Nucleus accumbens (tissue), 56 donors: ENCODE measurements at regions not wholly inside any gene's neighbourhood (a gene's known extent, or its start where the extent isn't known, plus 50 kb on each side); places are given as distances from the start of the nearest gene placed in this dataset.
"Not testable (repeated sequence)": the region's sequence is repeated elsewhere in the genome, so short reads cannot be mapped to it uniquely, and the experiment has no call there.

Source experiments
- DNase-seq, 56 donors: peaks; one replicate each; lab custom pipeline; 2025; lab: John Stamatoyannopoulos, UW

DNA sequence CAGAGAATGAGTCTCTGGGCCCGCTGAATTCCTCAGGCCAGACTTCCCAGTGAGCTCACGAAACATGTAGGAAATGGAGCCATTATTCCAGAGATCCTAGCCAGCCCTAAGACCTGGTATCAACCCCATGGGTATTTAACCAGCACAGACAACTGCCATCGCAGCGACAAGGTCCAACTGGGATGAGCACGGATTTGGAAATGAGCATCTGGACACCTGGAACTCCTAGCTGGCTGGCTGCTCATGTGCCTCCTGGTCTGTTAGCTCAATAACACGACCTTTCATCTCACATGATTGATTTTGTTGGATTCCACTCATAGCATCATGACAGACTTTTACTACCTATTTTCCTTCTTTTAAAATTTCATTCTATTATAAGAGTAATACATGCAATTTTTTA, 51.0 kb downstream of the POU3F3 start:
- no peak for DNase-seq

DNA sequence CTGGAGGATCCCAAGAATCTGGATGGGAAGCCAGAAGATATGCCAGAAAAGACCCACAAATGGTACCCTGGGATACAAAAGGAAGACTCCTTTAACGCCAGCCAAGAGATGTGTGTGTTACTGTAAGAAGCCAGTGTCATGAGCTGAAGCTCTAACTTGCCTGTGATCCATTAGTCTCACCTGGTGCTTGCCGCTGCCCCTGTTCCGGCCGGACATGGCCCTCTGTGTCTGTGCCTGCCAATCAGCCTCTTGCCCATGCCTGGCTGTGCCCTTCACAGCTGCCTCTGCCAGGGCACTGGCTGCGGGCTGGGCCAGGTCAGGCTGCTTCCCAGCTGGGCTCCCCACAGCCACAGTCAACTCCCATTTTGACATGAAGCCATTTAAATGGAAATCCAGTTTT, 55.4 kb downstream of the POU3F3 start:
- no peak for DNase-seq

DNA sequence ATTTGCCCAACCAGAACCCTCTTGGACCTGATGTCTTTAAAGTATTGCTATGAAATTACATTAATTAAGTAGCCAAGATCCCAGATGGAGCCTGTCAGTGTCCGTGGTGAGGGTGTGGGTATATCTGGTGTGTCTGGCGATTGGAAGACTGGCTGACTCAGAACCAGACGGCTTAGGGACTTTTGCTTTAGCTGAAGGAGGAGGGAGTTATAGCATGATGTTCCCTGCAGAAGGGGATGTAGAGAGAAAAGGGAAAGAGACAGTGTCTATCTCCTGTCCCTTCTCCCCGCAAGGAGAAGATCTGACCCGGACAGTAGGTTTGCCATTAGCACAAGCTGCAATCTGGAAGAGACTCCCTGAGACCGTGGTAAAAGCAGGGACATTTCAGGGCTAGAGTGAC, 60.6 kb downstream of the POU3F3 start:
- no peak for DNase-seq

DNA sequence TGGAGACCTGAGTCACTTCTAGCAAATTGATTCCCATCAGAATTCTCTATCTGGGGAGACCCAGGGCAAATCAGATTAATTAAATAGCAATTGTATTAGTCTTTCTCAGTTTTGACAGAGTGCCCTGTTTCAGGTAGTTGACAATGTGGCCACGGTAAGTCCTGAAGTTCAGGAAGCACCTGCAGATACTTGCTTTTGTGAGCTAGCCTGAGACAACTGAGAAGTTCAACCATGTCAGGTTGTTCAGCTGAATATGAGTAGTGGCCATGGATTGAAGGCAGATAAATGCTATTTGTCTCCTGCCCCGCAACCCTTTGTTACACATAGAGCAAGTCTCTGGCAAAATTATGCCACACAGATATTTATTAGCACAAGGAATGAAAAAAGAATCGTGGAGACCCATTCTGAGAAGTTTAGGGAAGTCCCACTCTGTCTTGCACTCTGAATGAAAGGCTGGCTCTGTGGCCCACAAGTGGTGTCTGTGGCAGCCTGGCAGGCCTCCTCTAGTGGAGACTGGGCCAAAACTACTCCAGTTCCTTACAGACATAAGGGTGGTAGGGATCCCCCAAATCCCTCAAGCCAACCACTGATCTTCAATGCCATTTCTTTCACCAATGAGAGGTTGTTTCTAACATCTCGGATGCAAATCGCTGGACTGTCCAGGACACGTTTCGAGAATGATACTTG, 61.3 kb downstream of the POU3F3 start:
- DNase-seq, result no peak

DNA sequence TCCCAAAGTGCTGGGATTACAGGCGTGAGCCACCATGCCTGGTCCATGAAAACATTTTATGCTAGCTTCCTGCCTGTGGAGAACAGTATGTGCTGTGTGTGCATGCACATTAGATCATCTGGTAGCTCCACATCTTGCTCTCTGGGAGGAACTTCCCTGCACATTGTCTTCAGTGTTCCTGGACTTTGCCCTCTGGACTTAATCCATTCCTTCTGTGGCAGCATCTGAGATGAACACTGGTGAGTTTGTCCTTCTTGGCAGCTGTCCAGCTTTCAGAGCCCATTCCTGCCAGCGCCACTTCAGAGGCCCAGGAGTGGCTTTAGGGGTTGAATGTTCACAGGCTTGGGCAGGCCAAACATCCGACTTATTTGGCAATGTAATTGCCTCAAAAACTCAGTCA, 65.2 kb downstream of the POU3F3 start:
- DNase-seq, result peak in 1 of 56 donors; percentile 15

DNA sequence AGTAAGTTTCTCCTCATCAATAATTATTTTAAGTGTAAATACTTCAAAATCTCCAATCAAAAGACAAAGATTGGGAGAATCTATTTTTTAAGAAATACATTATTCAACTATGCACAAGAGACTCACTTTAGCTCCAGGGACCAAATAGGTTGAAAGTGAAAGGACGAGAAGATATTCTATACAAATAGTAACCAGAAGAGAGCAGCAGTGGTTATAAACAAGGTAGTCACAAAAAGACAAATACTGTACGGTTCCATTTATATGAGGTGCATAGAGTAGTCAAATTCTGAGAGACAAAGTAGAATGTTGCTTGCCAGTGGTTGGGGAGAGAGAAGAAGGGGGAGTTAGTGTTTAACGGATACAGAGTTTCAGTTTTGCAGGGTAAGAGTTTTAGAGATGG, 69.8 kb downstream of the POU3F3 start:
- no peak for DNase-seq

DNA sequence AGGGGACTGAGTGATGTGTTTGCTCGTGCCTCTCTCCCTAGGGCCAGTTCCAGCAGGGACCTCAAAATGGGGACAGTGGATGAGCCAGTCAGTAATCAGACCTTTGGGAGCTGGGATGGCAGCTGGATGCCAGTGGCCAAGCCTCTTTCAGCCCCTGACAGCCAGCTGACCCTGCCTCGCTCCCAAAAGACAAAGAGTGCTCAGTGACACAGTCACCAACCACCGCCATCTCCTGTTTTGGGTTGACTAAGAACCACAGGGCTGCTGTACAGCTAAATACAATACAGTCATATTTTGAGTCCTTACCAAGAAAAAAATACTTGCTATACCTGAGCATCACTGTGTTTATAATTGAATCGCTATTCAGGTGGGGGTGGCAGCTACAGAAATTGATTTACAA, 75.7 kb downstream of the POU3F3 start:
- peak in 39 of 56 donors; percentile 10 to 75 (median 43) for DNase-seq

DNA sequence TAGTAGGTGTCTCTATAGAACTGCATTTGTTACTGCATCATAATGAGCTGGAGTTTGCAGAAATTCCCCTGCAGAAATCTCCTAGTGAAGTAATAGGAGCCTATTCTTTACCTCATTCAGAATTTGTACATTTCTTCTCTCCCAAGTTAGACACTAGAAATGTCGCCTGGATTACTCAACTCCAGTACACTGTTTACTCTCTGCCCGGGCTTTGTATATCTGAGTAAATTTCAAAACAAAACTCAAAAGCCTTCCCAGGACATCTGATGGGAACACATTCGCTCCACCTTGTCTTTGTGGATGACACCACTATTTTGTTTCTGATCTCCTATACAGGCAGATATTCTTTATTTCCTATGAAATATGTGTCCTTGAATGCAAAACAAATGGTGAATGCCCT, 76.8 kb downstream of the POU3F3 start:
- DNase-seq, result no peak

DNA sequence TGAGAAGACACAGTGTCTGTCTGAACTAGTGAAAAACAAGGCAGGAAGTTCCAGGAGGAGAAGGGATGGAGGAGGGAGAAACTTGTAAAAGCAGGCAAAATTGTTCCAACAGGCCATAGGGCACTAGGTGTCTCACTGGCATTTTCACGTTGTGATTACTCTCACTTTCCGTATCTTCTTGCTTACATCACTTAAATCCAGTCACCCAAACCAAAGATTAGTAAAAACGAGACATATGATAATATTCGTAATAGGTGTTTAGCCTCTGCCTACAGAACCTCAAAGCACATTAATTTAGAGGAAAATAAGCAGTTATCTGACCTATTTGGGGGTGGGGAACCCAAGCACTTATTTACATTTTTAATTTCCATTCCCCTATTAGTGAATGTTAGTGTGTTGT, 78.3 kb downstream of the POU3F3 start:
- no peak for DNase-seq

DNA sequence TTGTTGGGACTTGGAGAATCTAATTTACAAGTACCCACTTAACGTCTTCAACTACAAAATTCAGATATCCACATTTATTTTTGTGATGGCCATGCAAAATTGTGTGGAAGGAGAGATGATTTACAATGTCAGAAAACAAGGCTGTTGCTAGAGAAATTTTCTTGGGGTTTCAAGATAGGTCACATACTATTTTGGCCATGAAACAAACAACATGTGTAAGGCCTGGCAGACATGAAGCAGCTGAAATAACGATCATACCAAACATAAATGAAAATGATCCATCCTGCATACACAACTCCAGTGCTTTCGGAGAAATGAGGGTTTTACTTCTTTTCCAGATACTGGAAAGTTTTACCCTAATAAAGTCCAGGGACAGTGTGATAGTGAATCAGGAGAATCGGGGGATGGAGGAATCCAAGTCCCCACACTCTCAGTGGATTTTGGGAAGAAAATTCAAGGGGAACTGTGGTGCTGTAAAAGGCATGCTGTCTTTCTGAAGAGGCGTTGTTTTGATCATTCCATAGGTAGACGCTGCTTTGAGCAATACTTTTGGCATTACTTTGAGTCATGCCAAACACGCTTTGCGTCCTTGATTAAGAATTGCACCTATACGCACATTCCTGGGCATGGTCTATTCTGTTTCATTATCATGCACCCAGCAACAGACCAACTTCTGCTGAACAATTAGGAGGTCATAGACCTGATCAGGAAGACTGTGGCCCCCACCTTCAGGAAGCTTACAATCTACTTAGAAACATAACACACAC, 79.4 kb downstream of the POU3F3 start:
- no peak for DNase-seq

DNA sequence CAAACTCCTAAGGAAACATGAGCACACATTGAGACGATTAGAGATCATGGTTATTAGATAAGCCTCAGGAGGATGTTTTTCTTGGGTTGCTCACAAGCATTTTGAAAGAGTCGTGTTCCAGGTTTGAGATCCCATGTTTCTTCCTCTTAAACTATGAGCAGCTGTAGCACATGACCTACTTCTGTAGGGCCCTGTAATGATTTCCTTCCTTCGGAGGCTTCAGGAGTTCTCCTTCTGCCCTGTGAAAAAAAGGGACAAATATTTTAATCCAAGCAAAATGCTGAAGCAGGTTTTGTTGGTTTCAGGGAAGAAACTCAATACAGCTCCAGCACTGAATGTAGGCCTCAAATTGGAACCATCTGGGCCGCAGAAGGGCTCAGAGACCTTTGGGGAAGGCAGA, 82.6 kb downstream of the POU3F3 start:
- no peak for DNase-seq

DNA sequence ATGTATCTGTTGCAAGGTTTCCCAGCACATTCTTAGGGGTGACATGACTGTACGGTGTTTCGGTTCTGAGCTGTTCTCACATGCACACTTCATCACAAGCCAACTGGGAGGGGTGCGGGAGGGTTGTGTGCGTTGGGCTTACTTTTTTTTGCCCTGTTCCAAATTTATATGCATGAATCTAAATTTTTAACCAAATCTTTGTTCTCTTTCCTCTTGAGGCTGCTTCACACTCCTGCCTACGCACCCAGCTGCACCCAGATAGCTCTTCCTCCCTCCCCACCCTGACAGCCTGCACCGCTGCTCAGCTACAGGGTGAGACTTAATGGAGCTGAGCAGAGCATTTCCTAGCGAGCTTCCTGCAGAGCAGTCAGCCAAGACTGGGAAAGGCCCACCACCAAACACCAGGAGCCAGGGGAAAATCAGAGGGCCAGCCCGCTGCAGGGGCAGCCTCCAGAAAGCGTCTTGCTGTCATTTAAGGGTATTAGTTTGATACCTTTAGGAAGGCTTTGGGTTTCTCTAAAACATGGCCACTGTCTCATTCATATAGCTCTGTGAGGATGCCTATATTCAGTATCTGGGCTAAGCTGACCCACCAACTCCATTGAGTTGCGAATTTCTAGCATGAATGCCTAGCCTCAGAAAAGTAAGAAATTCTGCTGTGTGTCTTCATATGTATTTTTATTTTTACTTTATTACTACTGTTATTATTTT, 84.5 kb downstream of the POU3F3 start:
- peak in 35 of 56 donors; percentile 3 to 83 (median 48) for DNase-seq

DNA sequence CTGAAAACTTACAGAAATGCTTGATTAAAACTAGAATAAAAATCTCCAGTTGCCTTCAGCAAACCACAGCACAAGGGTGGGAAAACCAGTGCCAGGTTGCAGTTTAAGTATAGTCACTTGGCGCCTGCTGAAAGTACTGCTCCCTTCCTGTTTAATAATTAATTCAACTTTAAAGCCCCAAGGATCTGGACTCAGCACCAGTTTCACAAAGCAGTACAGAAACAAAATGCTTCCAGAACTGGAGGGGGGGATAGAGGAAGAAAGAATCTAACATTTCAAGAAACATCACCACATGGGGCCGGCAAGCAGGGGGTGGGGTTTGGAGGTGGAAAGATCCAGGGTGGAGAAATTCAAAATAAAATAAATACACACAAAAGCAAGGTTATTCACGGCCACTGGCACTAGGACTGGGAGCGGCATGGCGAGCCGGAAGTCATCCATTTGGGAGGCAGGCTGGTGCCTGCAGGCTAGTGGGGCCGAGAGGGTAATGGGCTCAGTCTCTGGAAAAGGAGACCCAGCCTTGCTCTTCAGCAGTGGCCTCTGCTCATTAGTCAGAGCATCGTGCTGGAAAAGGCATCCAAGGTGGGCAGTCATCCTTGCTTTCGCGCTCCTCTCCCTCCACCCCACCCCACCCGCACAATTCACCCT, 85.8 kb downstream of the POU3F3 start:
- DNase-seq, result no peak

DNA sequence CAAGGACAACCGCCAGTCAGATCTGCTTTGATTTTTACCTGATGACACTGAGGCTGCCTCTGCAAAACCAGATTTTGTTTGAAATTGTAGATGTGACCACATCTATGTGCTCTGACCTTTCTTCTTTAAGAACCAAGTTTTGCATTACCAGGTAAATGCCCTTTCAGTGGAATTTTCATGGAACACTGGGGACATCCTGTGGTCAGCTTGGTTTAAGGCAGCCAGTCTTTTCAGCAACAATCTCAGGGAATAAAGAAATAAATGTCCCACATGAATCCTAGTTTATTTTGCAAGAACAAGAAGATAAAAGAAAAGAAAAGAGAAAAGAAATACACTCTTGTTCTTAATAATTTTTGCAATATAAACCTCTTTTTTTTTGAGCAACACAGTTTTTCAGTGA, 90.6 kb downstream of the POU3F3 start:
- DNase-seq, result peak in 14 of 56 donors; percentile 5 to 36 (median 18)

DNA sequence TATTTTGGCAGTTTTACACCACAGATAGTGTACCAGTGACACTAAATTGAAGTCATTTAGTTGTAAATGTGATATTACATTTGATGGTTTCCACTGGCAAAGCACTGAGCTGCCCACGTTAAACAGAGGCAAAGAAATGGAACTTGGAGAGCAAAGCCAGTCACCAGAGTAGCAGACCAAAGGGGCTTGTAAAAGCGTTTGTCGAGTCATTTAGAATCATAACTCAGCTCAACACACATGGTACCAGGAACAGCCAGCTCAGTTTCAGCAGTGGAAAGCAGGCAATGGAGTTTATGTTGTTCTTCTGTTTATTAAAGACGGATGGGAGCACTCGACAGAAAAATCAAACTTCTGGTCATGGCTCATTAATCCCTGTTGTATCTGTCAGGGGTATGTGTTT, 91.2 kb downstream of the POU3F3 start:
- no peak for DNase-seq

DNA sequence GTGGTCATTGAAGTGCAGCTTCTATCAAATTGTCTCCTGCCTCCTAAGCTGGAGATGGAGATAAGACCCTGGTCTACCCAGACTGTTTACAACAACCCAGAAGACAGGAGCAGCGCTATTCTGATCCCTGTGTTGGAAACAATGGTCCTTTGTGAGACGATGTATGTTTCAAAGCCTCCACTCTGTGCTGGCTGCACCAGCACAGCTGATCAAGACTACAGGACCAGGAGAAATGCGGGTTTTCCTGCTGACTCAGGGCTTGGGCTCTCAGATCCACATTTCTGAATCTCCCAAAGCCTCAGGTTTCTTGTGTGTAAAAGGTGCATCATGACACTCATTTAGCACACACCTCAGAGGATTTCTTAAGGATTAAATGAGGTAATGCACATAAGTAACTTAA, 92.0 kb downstream of the POU3F3 start:
- peak in 34 of 56 donors; percentile 6 to 62 (median 32) for DNase-seq

DNA sequence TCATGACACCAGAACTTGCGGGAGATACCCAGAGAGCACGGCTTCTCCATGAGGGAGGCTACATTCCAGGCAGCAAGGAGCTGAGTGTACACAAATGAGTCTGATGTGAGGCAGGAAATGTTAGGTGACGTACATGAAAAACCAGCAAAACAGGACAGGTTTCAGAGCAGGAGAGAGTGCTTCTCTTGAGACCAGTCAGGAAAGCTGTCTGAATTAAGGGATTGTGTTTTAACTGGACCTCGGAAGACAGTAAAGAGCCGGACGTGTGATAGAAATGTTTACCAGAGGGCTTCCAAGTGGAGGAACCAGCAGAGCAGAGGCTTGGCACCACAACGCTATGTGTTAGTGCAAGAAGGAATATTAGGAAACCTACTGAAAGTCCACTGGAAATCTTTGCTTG, 90.4 kb upstream of the MRPS9 start:
- not testable (repeated sequence) for DNase-seq

DNA sequence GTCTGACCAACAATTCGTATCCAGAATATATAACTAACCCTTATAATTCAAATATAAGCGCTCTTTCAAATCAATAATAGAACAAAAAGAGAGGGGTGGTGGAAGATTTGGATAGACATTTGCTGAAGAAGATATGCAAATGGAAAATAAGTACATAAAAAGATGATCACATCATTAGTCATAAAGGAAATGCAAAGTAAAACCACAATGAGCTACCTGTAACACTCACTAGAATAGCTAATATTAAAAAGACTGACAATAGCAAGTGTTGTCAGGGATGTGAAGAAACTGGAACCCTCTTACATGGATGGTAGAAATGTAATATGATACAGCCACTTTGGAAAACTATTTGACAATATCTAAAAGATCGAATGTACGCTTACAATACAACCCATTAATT, 84.9 kb upstream of the MRPS9 start:
- no peak for DNase-seq

DNA sequence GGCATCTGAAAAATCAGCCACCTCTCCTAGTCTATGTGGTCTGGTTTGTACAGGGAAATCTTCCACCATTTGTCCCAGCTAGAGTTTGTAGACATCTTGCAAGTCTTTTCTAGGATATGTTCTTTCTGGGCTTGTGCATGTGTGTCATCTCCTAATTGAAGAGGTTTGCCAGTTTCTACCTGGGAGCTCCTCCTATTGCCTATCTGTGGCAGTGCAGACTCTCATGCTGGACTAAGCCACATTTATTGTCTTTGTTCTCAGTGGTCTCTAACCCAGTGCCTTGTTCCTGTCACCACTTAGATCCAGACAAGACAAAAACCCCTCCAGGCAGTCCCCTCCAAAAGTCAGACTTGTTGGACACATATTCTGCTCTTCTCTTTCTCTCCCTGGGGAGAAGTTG, 72.0 kb upstream of the MRPS9 start:
- DNase-seq, result no peak

DNA sequence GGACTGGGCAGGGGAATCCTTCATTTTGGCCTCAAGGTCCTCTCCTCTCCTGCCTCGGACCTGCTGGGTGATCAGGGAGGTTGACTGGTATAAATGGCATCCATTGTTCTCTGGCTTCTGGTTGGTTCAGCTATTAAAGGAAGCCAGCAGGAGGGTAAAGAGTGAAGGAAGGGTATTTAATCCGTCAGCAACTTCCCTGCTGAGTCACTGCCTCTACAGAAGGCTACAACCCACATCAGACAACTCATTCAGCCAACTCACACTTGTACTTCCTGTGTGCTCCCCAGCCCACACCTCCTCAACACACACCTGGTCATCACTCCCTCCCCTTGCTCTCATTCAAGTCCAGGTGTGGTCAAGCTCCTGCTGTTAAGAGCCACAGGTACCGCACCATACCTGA, 68.3 kb upstream of the MRPS9 start:
- no peak for DNase-seq

DNA sequence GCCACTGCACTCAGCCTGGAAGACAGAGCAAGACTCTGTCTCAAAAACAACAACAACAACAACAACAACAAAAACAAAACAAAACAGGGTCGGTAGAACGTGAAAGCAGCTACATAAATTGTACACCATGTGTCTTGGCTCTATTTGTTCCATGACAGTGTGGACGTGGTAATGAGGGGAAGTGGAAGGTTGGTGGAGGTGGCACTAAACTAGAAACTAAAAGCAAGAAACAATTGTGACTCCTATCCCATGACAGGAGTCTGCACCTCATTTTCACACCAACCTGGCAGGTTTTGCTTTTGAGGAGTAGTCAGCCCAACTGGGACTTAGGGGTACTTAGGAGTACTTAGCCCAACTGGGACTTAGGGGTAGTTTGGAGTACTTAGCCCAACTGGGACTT, 62.5 kb upstream of the MRPS9 start:
- no peak for DNase-seq
